HepG2 (cell line): ENCODE measurements at regions not wholly inside any gene's neighbourhood (a gene's known extent, or its start where the extent isn't known, plus 50 kb on each side); places are given as distances from the start of the nearest gene placed in this dataset.

Source experiments
- ARID5B ChIP-seq: IDR thresholded peaks from 2 replicates; pipeline ENCODE4 v1.4.0; 2020; ENCODE audit warnings: mild to moderate bottlenecking, missing genetic modification reagents
- ERF ChIP-seq: IDR thresholded peaks from 2 replicates; pipeline ENCODE4 v1.6.1; 2018; ENCODE audit warnings: missing biosample characterization, missing genetic modification reagents
- FOXA3 ChIP-seq: IDR thresholded peaks from 2 replicates; pipeline ENCODE4 v1.6.1; 2016; ENCODE audit warnings: missing genetic modification reagents, missing compliant biosample characterization
- HMG20A ChIP-seq: IDR thresholded peaks from 2 replicates; pipeline ENCODE4 v1.6.1; 2016; ENCODE audit warnings: borderline replicate concordance
- NFRKB ChIP-seq: fragments of 450-650 bp; IDR thresholded peaks from 2 replicates; pipeline ENCODE4 v1.6.1; 2017
- ONECUT2 ChIP-seq: sonication (generic); formaldehyde crosslinking; IDR thresholded peaks from 2 replicates; pipeline ENCODE4 v1.4.0; 2020; ENCODE audit warnings: missing genetic modification reagents
- PHB2 ChIP-seq: fragments of 450-650 bp; IDR thresholded peaks from 2 replicates; pipeline ENCODE4 v1.6.1; 2018; ENCODE audit not compliant: partially characterized antibody
- SUZ12 ChIP-seq: fragments of 150-350 bp; IDR thresholded peaks from 2 replicates; pipeline ENCODE4 v1.6.1; 2014; ENCODE audit warnings: low read depth, low read length
- ZBTB34 ChIP-seq: sonication (generic); formaldehyde crosslinking; IDR thresholded peaks from 2 replicates; pipeline ENCODE4 v1.8.0; 2022; ENCODE audit warnings: mild to moderate bottlenecking, missing genetic modification reagents
- ZNF101 ChIP-seq: sonication (generic); formaldehyde crosslinking; IDR thresholded peaks from 2 replicates; pipeline ENCODE4 v1.4.0; 2020; ENCODE audit warnings: mild to moderate bottlenecking, low read depth, missing genetic modification reagents, borderline replicate concordance
- ZNF569 ChIP-seq: sonication (generic); formaldehyde crosslinking; IDR thresholded peaks from 2 replicates; pipeline ENCODE4 v1.5.0; 2020; ENCODE audit warnings: mild to moderate bottlenecking, missing genetic modification reagents, moderate library complexity, borderline replicate concordance
- ZNF772 ChIP-seq: sonication (generic); formaldehyde crosslinking; IDR thresholded peaks from 2 replicates; pipeline ENCODE4 v1.5.0; 2020; ENCODE audit warnings: mild to moderate bottlenecking, missing genetic modification reagents
- ZSCAN9 ChIP-seq: IDR thresholded peaks from 2 replicates; pipeline ENCODE4 v1.6.1; 2016; ENCODE audit warnings: borderline replicate concordance
- TF ChIP-seq, protein P1 (sequence below): sonication (generic); formaldehyde crosslinking; IDR thresholded peaks from 2 replicates; pipeline ENCODE4 v1.4.0; 2020; ENCODE audit warnings: mild to moderate bottlenecking, missing genetic modification reagents
- TF ChIP-seq, protein P2 (sequence below): sonication (generic); IDR thresholded peaks from 2 replicates; pipeline ENCODE4 v1.6.1; 2016; ENCODE audit warnings: low read depth, borderline replicate concordance
- TF ChIP-seq, protein P3 (sequence below), 2 experiments: sonication (generic) in 1 of 2; formaldehyde crosslinking in 1 of 2; IDR thresholded peaks; 2 replicates each; pipeline versions ENCODE4 v1.6.1 to v1.9.0; 2014 to 2022; ENCODE audit warnings: antibody characterized with exemption in 1 of 2, borderline replicate concordance in 1 of 2, inconsistent platforms in 1 of 2, low read depth in 1 of 2, missing genetic modification reagents in 1 of 2

- TF ChIP-seq ZBTB34 (CRISPR knock-in tag) (no peak), ZSCAN9 (CRISPR knock-in tag) (no peak), ONECUT2 (CRISPR knock-in tag) (no peak), ZNF101 (CRISPR knock-in tag) (no peak), FOXA3 (0 out of 2 replicates have a peak, but pooled peaks have one; percentile 11), SUZ12 (no peak), ARID5B (CRISPR knock-in tag) (peak; percentile 68), NFRKB (no peak), PHB2 (no peak), ZNF772 (CRISPR knock-in tag) (no peak), ZNF569 (CRISPR knock-in tag) (no peak), HMG20A (CRISPR knock-in tag) (no peak), ERF (no peak)
- TF ChIP-seq, protein P1, sequence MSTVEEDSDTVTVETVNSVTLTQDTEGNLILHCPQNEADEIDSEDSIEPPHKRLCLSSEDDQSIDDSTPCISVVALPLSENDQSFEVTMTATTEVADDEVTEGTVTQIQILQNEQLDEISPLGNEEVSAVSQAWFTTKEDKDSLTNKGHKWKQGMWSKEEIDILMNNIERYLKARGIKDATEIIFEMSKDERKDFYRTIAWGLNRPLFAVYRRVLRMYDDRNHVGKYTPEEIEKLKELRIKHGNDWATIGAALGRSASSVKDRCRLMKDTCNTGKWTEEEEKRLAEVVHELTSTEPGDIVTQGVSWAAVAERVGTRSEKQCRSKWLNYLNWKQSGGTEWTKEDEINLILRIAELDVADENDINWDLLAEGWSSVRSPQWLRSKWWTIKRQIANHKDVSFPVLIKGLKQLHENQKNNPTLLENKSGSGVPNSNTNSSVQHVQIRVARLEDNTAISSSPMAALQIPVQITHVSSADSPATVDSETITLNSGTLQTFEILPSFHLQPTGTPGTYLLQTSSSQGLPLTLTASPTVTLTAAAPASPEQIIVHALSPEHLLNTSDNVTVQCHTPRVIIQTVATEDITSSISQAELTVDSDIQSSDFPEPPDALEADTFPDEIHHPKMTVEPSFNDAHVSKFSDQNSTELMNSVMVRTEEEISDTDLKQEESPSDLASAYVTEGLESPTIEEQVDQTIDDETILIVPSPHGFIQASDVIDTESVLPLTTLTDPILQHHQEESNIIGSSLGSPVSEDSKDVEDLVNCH (CRISPR knock-in tag) = no peak
- TF ChIP-seq, protein P2, sequence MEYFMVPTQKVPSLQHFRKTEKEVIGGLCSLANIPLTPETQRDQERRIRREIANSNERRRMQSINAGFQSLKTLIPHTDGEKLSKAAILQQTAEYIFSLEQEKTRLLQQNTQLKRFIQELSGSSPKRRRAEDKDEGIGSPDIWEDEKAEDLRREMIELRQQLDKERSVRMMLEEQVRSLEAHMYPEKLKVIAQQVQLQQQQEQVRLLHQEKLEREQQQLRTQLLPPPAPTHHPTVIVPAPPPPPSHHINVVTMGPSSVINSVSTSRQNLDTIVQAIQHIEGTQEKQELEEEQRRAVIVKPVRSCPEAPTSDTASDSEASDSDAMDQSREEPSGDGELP = no peak
- TF ChIP-seq, protein P3, sequence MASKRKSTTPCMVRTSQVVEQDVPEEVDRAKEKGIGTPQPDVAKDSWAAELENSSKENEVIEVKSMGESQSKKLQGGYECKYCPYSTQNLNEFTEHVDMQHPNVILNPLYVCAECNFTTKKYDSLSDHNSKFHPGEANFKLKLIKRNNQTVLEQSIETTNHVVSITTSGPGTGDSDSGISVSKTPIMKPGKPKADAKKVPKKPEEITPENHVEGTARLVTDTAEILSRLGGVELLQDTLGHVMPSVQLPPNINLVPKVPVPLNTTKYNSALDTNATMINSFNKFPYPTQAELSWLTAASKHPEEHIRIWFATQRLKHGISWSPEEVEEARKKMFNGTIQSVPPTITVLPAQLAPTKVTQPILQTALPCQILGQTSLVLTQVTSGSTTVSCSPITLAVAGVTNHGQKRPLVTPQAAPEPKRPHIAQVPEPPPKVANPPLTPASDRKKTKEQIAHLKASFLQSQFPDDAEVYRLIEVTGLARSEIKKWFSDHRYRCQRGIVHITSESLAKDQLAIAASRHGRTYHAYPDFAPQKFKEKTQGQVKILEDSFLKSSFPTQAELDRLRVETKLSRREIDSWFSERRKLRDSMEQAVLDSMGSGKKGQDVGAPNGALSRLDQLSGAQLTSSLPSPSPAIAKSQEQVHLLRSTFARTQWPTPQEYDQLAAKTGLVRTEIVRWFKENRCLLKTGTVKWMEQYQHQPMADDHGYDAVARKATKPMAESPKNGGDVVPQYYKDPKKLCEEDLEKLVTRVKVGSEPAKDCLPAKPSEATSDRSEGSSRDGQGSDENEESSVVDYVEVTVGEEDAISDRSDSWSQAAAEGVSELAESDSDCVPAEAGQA (IDR thresholded peaks at IDR 0.05; ENCODE audit: low read depth) = no peak
- TF ChIP-seq, protein P3 (CRISPR knock-in tag; IDR thresholded peaks at IDR 0.05; ENCODE audit: borderline replicate concordance) = no peak
These were observed 73.9 kb downstream of the BMP4 start (continued) for GRCh38 chr14:53882684-53883083.
